ENCODE measurements at regions not wholly inside any gene's neighbourhood (a gene's known extent, or its start where the extent isn't known, plus 50 kb on each side); places are given as distances from the start of the nearest gene placed in this dataset.

DNA sequence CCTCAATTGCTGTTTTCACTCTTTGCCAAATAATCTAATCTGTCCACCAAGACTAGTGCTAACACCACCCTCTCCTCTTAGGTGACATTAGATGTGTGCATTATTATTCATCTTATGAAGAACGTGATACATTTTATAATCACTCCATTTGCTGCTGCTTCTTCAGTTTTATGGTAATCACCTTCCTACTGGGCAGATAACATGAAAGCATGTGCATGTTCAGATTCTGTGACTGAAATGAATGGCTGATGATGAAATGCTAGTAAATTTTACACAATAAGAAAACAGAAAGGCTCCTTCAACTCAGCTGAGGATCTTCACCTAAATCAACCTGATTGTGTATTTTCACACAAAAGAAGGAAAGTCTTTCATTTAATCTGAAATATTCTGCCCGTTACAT, 577.6 kb downstream of the CSNK1G3 start:
- DNase-seq, result no peak

DNA sequence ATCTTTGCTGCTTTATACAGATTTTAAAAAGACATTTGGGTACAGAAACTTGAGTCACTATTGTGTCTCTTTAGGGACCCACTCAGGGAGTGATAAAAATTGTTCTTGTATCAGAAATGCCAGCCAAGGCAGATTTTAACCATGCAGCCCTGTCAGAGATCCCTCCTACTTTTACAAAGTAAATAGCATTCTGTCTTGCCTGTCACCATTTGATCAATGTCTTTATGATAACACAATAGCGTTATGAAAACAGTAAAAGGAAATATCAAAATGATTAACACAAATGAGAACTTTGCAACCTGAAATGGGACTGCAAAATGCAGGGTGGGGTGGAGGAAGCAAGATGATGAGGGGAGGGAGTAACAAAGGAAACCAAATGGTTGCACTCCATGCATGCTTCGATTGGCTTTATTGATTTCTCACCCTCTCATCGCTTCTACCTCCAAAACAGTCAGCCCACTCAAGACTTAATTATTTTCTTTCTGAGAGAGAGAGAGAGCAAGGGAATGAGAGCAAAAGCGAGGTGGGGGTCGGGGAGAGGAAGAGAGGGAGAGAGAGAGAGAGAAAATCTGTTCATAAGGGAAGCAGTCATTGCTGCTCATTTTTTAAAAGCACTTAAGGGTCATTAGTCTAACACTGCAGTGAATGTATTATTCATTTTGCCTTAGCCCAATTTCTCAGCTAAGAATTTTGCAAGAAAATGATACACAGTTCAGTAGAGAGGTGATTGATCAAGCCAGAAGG, 576.5 kb downstream of the CSNK1G3 start:
- no peak for DNase-seq

DNA sequence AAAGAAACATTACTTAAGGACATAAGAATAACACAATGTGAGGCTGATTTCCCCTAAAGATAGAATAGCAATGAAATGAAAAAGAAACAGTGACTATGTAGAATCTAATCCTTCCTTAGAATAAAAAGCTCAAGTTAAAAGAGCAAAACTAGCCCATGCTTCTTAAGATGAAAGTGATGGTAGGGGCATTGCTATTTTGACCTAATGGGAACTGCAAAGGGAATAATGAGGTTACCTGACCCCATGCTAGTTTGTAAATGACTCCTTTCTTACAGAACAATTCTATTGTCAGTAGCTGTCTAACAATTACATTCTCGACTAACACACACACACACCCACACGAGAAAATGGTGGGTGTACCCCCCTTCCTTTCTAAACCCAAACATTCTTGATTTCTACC, 575.8 kb downstream of the CSNK1G3 start:
- no peak for DNase-seq

DNA sequence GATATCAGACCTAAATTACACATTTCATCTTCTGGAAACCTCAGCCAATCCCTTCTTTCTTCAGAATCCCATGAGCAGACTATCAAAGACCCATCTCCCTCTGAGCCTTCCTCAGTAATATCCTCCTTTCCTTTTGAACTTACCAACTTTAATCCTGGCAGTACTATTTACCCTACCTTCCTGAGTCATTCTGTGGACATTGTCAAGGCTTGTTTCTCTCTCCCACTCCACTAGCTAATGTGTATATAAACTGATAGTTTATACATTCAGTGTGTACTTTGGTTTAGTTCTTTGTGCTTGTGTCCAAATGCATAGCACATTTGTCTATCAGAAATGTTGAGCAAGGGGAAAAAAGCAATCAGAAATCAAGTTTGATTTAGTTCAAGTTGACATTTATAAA, 568.3 kb downstream of the CSNK1G3 start:
- DNase-seq, result no peak

DNA sequence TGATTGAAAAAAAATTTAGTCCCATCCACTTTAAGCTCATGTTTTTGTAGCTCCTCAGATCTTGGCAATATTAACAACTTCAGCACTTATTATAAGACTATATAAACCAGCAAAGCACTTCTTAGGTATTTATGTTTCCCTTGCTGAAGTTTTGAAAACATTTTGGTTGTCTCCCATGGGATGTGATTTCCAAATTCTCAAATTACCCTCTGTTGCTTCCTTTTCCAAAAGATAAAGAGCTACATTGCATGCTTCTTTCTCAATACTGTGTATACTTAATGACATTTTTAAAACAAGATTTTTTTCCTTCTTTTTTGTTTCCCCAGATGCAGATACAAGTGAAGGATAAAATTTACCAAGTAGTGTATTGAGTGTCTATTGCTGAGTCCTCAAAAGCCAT, 567.1 kb downstream of the CSNK1G3 start:
- DNase-seq, result no peak

DNA sequence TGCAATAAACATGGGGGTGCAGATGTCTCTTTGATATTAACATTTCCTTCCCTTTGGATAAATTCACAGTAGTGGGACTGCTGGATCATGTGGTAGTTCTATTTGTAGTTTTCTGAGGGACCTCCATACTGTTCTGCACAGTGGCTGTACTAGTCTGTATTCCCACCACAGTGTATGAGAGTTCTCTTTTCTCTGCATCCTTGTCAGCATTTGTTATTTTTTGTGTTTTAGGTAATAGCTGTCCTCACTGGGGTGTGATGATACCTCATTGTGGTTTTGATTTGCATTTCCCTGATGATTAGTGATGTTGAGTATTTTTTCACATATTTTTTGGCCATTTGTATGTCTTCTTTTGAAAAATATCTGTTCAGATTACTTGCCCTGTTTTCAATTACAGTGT, 562.5 kb downstream of the CSNK1G3 start:
- DNase-seq, result no peak

DNA sequence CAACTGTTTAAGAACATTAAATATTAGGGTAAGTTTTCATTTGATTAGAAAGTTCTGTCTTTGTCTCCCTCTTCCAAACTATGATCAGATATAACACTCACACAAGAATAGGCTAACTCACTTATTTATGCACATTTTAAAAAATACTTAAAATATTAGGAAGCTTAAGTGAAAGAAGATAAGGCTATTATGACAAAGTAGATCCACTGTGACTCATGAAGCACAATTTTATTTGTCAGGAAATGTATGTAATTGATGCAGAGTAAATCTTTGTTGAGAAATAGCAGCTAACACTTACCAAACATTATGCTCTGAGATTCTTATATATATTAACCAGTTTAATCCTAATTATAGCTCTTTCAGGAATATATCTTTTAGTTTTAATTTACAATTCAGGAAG, 560.6 kb downstream of the CSNK1G3 start:
- DNase-seq, result no peak

DNA sequence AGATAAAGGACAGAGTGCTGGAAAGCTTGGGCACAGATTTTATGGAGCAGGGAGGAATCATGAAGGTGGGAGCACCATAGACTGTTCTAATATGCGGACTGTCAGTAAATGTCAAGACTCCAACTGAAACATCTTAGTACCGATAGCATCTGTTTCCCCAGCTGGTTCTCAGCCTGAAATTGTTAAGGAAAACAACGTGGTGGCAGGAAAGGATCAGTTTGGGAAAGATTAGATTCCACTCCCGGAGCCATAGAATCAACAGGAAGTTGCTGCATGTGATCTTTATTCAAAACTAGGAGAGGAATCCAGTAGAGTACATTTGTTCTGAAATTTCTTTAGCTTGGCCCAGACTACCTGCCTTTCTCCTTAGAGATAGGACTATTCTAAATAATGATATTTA, 559.1 kb downstream of the CSNK1G3 start:
- no peak for DNase-seq

DNA sequence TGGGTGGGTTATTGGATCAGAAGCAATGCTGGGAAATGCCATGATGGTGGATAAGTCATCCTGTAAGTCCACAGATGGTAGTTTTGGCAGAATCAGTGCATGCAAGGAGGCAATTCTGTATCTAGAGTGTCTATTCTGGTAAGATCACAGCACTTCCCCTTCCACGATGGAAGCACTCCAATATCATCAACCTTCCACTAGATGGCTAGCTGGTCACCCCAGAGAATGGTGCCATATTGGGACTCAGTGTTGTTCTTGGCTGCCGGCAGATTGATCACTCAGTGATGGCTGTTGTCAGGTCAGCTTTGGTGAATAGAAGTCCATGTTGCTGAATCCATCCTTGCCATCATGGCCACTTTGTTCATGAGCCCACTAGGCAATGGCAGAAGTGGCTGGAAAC, 553.5 kb downstream of the CSNK1G3 start:
- DNase-seq, result no peak

DNA sequence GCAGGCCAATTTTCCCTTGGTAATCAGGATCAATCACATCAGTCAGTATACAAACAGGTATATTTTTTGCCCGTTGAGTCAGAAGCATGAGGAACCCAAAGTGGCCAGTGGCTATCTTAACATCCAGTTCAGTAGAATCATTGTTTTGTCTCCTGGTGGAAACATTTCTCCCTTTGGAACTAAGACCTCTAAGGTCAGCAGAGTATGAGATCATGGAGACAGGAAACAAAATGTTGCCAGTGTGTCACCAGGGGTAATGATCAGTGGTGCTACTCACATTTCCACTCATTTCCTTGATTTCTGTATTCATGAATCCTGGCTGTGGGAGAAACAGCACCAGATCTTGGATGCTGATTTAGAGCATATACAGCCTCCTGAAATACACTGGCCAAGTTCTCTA, 553.0 kb downstream of the CSNK1G3 start:
- no peak for DNase-seq

DNA sequence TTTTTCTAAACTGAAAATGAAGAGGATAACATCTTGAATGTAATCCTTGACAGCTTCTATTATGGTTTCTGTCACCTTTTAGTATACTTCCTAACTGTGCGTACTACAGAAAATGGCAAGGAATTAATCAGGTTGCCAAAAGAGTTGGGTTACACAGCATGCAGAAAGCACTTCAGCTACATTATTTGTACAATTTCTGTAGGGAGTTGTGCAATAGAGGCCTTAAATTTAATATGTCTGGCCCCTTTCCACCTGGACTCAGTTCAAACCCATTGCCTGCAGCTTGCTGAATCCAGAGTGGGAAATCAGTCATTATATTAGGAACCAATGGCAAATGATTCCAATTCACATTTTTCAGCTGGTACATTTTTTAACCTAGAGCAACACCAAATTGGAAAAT, 549.7 kb downstream of the CSNK1G3 start:
- DNase-seq, result peak; percentile 84

DNA sequence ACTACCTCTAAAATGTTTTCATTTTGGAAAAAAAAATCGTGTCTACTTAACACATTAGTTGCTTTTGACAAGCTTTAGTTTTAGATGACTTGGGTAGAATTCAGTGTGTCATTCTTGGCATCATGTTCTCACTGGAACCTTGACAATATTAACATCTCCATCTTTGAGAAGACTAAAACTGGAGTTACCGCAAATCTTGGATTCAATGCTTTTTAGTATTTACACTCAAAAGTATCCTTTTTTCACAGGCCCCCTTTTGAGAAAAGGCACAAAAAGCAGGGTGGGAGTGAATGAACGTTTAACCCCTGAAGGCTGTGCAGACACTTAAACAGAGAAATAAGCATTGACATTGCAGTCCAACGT, 549.1 kb downstream of the CSNK1G3 start:
- no peak for DNase-seq

DNA sequence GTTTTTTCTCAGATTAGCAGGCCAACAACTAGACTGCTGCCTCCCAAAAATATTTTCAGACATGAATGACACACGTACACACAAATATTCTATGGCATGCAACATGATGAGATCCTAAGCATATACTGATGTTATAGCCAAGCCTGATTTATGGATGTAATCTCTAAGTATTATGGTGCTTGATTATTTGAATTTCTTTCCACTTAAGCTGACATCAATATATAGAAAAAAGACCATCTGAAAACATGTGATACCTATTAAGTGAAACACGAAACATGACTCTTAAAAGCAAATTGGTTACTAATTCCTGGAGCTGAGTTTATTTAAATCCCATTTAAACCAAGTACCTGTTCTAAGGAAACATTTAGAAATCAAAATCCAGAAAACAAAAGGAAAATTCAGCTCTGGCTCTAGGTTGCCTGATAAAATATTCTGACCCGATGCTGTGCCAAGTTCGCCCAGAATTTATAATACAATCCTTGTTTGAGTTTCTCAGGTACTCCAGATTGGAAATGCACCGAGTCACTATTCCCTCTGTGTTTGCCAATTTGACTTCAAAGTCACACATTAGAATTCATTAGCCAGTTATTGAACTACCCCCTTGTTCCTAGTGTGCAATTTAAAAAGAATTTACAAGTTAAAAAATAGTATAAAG, 548.6 kb downstream of the CSNK1G3 start:
- DNase-seq, result no peak

DNA sequence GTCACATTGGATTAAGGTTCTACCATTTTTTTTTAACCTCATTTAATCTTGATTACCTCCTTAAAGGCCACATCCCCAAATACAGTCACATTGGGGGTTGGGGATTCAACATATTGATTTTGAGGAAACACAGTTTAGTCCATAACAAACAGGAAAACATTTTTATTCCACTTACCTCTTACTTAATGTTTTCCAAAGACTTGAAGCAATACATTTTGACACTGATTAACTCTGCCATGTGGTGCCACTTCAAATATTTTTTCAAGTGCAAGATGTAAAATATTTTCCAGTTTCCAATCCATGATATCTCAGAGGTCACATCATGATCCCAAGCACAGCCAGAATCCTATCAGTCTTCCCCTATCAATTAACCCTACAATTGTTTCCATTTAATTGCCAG, 548.0 kb downstream of the CSNK1G3 start:
- DNase-seq, result no peak

DNA sequence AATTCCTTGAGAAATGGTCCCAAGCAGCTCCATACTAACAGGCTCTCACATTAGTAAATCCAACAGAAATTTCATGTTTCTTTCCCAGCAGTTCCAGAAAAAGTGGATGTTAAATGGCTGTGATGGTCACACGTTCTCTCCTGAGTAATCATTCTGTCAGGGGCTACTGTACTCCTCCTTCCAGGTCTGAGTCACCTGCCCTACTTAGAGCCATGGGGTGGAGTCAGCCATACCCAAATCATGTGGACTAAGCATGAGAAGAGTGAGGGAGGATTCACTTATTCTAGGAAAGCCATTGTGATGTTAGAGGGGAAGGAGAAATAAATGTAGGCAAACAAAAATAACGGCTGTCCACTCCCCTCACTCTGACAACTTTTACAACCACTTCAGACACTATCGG, 547.2 kb downstream of the CSNK1G3 start:
- no peak for DNase-seq

DNA sequence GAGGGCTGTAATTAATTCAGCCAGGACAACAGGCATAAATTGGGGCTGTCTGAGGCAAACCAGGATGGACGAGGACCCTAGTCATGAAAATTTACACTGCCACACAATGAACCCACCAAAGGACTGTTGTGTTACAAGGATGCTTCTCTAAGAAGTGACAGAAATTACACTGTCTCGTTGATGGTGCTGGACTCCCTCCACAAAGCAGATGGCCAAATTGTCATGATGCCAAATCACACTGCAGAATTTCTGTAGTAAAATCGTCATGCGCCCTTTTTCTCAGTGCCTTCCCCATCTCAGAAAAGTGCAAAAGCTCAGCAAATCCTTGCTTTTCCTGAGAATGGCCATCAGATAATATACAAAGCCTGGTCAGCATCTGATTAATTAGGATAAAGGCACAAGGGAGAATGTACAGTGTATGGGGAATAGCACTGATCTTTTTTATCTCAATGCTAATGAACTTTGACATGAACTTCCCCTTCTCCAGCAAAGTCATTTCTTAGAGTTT, 545.8 kb downstream of the CSNK1G3 start:
- DNase-seq, result peak; percentile 42

DNA sequence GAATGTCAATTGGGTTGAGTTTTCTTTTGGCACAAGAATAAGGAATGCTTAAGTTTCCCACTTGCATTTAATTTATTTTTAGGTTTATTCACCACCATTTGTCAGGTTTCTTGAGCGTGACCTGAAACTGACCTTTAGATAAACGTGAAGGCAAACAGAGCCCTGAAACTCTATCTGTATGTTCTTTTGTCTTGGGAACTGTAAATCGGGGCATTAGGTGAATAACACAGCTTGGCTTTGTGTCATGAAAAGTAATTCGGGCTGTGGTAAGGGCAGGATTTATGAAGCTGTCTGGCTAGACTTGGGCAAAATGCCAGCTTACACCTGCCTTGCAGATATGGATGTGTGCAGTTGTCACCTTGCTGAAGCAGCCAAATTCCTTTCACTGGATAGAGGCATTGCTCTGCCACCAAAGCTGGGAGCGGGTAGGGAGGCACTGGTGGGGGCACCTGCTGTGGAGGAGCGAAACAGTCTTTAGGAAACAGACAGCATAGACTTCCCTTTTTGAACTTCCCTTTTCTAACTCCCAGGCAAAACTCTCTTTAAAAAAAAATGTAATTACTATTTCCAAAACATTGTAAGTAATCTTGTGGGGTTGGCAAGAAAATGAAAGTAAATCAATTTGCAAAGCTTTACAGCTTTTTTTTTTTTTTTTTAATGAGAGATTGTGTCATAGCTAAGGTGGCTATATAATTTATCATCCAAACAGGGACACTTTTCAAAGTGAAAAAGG, 545.2 kb downstream of the CSNK1G3 start:
- peak; percentile 42 for DNase-seq

DNA sequence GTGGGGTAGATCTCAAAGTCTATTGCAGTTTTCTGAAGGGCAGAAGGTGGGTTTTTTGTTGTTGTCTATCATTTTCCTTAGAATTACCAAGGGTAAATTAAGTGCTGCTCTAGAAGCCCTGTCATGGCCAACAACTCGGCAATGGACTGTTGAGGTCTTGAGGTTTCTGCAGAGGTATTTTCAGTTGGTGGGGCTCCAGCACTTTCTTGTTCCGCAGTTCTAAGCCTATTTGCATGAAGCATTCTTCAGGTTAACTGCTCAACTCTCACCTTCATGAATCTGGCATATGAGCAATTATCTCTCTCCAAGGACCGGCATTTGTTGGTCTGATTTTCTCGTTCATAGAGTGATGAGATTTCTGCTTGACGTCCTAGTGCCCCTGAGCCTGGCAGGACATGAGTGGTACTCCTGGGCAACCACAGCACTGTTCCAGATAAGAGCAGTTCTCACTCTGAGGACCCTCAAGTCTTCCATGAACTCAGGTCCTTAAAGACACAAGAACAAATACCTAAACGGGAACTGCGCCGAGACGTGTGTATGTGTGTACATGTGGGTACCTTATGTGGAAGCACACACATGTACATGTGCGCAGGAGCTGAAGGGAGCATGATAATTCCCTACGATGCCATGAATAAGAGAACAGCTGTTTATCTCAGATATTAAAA, 544.5 kb downstream of the CSNK1G3 start:
- DNase-seq, result no peak

DNA sequence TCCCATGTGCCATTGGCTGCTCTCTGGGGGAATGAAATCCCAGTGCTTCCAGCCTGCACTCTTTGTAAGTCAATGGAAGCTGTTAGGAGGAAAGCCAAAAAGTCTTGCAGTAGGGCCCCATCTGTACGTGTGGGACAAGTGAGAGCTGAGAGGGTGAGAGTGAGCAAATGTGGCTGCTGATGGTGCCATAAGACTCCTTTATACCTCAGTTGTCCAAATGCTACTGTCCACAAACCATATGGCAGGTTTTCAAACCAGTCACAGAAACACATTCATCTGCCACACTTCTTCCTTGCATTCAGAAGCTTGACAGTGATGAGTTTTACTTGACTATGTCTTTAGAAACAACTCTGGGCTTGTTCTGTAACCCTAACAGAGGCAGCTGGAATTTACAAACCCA, 543.8 kb downstream of the CSNK1G3 start:
- DNase-seq, result no peak

DNA sequence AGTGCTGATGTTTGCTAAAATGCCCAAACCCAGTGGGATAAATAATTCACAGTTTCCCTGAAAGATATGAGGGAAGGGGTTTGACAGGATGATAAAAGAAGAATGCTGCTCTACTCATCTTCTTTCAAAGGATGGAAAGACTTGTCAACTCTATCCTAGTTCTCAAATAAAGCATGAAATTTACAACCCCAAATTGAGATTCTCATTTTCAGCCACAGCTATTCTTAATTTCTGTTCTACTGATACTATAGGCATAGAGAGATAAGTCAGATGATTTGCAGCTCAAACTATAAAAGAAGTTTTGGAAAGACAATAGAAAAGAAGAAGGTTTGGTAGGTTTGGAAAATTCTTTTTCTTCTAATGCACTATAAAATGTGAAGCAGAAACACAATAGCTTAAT, 542.6 kb downstream of the CSNK1G3 start:
- DNase-seq, result no peak

DNA sequence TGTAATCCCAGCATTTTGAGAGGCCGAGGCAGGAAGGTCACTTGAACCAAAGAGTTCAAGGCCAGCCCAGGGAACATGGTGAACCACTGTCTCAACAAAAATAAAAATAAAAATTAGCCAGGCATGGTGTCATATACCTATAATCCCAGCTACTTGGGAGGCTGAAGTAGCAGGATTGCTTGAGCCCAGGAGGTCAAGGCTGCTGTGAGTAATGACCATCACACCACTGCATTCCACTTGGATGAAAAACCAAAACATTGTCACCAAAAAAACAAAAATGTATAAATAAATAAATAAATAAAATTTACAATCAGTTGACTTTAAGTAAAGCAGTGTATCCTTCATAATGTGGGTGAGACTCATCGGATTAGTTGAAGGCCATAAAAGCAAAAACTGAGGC, 541.4 kb downstream of the CSNK1G3 start:
- DNase-seq, result no peak

DNA sequence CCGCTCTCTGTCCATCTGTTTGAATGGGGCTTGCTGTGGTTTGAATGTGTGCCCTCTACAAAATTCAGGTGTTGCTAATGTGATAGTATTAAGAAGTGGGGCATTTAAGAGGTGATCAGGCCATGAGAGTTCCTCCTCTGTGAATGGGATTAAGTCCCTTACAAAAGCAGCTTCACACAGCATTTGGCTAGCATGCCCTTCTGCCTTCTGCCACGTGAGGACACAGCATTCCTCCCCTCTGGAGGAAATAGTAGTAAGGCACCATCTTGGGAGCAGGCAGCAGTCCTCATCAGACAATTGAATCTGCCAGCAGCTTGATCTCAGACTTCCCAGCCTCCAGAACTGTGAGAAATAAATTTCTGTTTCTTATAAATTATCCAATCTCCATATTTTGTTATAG, 540.2 kb downstream of the CSNK1G3 start:
- no peak for DNase-seq

DNA sequence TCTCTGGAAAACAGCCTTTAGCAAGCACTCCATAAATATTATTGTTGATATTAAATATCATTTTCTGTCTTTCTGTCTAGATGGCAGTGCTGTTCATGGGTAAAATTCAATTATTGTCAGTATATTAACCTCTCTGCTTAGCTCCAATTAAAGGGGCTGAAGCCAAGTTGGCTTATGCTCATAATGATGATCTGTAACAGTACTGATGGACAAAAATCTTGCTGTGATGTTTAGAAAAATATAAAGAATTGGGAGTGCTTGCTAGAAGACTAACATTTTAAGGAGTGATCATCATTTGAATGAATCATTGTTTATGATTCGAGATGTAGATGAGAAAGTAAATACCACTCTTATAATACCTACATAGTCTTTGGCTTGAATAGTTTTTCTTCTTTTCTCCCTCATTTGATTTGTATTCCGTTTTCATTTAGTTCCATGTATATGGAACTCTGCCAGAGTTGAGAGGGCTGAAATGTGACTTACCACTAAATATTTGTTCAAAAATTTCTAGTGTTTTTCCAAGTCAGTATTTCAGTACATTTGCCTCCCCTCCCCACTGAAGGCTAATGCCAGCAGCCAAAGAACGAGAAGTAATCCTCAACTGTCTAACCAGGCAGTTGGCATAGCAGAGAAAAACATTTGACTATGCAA, 538.3 kb downstream of the CSNK1G3 start:
- DNase-seq, result no peak

All from NCI-H1694 treated with DMSO at 0.1 percent for 48 hours (cell line).